ENCODE measurements at regions not wholly inside any gene's neighbourhood (a gene's known extent, or its start where the extent isn't known, plus 50 kb on each side); places are given as distances from the start of the nearest gene placed in this dataset.

- TF ChIP-seq CTCF (IDR thresholded peaks at IDR 0.05) (no peak), TCF7L2 (IDR thresholded peaks at IDR 0.05; ENCODE audit: low read depth, low read length) (no peak), SIN3A (IDR thresholded peaks at IDR 0.05; ENCODE audit: borderline replicate concordance, insufficient read depth, low read depth, low read length) (no peak), POLR2AphosphoS5 (IDR thresholded peaks at IDR 0.05; ENCODE audit: low read depth, low read length) (no peak), REST (IDR thresholded peaks at IDR 0.05; ENCODE audit: insufficient read depth in 1 of 2, low read depth in 2 of 2, low read length in 1 of 2) (no peak)
- Histone ChIP-seq H3K4me1 (ENCODE audit: control insufficient read depth, insufficient read depth, low read length) (no peaks in the 10 kb centered on the region), H3K9me3 (ENCODE audit: control insufficient read depth, insufficient read depth, low read depth, low read length) (no peaks in the 10 kb centered on the region), H3K36me3 (ENCODE audit: control insufficient read depth, insufficient read depth, low read length) (no peaks in the 10 kb centered on the region), H3K27ac (ENCODE audit: low read length) (no peak overlapping the region), H3K4me3 (ENCODE audit: low read depth in 2 of 2, low read length in 2 of 2) (no peak overlapping the region), H3K27me3 (ENCODE audit: control insufficient read depth, insufficient read depth, low read length) (no peaks in the 10 kb centered on the region)
- ChIA-PET POLR2A (no interaction called here), CTCF (no interaction called here)
- intact Hi-C loops (cut with micrococcal nuclease; ENCODE audit: unreplicated experiment): no loop called here
- in situ Hi-C loops (cut with HindIII; ENCODE audit: low pct_unique_long_range_greater_than_20kb, low sequenced_read_pairs): no loop called here
- no TSS peak for BruUV-seq (replicated peaks)
- no peak for DNase-seq (ENCODE audit: low read depth, low spot score)
- no peak for ATAC-seq
Observed at GRCh38 chr1:64357422-64357821, 112.5 kb upstream of the CACHD1 start.

DNA sequence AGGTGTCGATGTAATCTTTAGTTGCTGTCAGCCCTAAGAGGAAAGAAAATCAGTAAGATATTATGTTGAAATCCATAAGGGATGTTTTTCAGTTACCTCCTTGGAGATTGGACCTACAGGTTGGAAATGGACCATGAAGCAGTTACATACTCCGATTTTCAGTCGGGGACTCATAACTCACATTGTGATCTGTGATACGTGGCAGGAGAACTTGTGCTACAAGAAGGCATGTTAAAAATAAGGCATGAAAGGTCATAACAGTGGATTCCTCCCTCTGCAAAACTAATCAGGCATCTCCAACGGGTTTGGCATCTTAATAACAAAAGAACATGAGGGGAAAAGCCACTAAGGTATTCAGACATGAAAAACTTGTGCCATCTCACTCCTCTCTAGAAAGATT, 111.2 kb upstream of the CACHD1 start:
- no peaks in the 10 kb centered on the region for H3K4me1 ChIP-seq (ENCODE audit: control insufficient read depth, insufficient read depth, low read length)
- POLR2A ChIA-PET: no interaction called here
- BruUV-seq (replicated peaks): no TSS peak
- ATAC-seq (no peak), DNase-seq (ENCODE audit: low read depth, low spot score) (no peak)
- no peaks in the 10 kb centered on the region for H3K9me3 ChIP-seq (ENCODE audit: control insufficient read depth, insufficient read depth, low read depth, low read length)
- H3K36me3 ChIP-seq (ENCODE audit: control insufficient read depth, insufficient read depth, low read length): no peaks in the 10 kb centered on the region
- intact Hi-C loops (cut with micrococcal nuclease; ENCODE audit: unreplicated experiment) (no loop called here), in situ Hi-C loops (cut with HindIII; ENCODE audit: low pct_unique_long_range_greater_than_20kb, low sequenced_read_pairs) (no loop called here)
- H3K27ac ChIP-seq (ENCODE audit: low read length): peak overlapping the region; percentile 44; the same call in 1 of the 2 replicates
- CTCF ChIA-PET: no interaction called here
- TF ChIP-seq REST (IDR thresholded peaks at IDR 0.05; ENCODE audit: insufficient read depth in 1 of 2, low read depth in 2 of 2, low read length in 1 of 2) (no peak), POLR2AphosphoS5 (IDR thresholded peaks at IDR 0.05; ENCODE audit: low read depth, low read length) (no peak), TCF7L2 (IDR thresholded peaks at IDR 0.05; ENCODE audit: low read depth, low read length) (no peak), SIN3A (IDR thresholded peaks at IDR 0.05; ENCODE audit: borderline replicate concordance, insufficient read depth, low read depth, low read length) (no peak), CTCF (IDR thresholded peaks at IDR 0.05) (no peak)
- H3K27me3 ChIP-seq (ENCODE audit: control insufficient read depth, insufficient read depth, low read length): no peaks in the 10 kb centered on the region
- H3K4me3 ChIP-seq (ENCODE audit: low read depth in 2 of 2, low read length in 2 of 2): no peak overlapping the region

All from Panc1 (cell line).